Endodermal cell (in vitro differentiated cells): ENCODE measurements at regions not wholly inside any gene's neighbourhood (a gene's known extent, or its start where the extent isn't known, plus 50 kb on each side); places are given as distances from the start of the nearest gene placed in this dataset.

Experiments
- DNase-seq: peaks from one replicate; pipeline ENCODE4 v3.0.0-alpha.2; 2017
- H3K27ac ChIP-seq: 2 replicates; pipeline ENCODE4 v1.5.1; 2013; ENCODE audit warnings: mild to moderate bottlenecking, low read depth, low read length, moderate library complexity
- H3K27me3 ChIP-seq: 2 replicates; pipeline ENCODE4 v1.6.1; 2013; ENCODE audit warnings: mild to moderate bottlenecking, low read length, moderate library complexity; ENCODE audit not compliant: insufficient read depth, control insufficient read depth, poor library complexity, severe bottlenecking
- H3K36me3 ChIP-seq: 2 replicates; pipeline ENCODE4 v1.7.0; 2013; ENCODE audit warnings: mild to moderate bottlenecking, low read length, moderate library complexity; ENCODE audit not compliant: control insufficient read depth, insufficient read depth
- H3K4me1 ChIP-seq: one replicate; pipeline ENCODE4 v1.7.0; 2013; ENCODE audit warnings: low read length; ENCODE audit not compliant: control insufficient read depth, insufficient read depth
- H3K4me3 ChIP-seq: 2 replicates; pipeline ENCODE4 v1.5.1; 2013; ENCODE audit warnings: mild to moderate bottlenecking, low read length, moderate library complexity
- H3K9ac ChIP-seq: 2 replicates; pipeline ENCODE4 v1.6.1; 2013; ENCODE audit warnings: mild to moderate bottlenecking, low read length, moderate library complexity; ENCODE audit not compliant: poor library complexity, severe bottlenecking; ENCODE audit errors: extremely low read depth
- H3K9me3 ChIP-seq: 2 replicates; pipeline ENCODE4 v1.6.1; 2013; ENCODE audit warnings: mild to moderate bottlenecking, low read length, moderate library complexity; ENCODE audit not compliant: control insufficient read depth
- H3K27ac Mint-ChIP-seq: 2 replicates; pipeline ENCODE4 v1.8.0; 2020; ENCODE audit warnings: mixed read lengths
- H3K27me3 Mint-ChIP-seq: 2 replicates; pipeline ENCODE4 v1.8.0; 2021; ENCODE audit warnings: mild to moderate bottlenecking, mixed read lengths; ENCODE audit not compliant: insufficient read depth
- H3K36me3 Mint-ChIP-seq: 2 replicates; pipeline ENCODE4 v1.8.0; 2020; ENCODE audit warnings: low read depth, mixed read lengths
- H3K4me1 Mint-ChIP-seq: 2 replicates; pipeline ENCODE4 v1.8.0; 2020; ENCODE audit warnings: mixed read lengths
- H3K4me3 Mint-ChIP-seq: 2 replicates; pipeline ENCODE4 v1.8.0; 2020; ENCODE audit warnings: mild to moderate bottlenecking, moderate library complexity, mixed read lengths
- H3K9me3 Mint-ChIP-seq: 2 replicates; pipeline ENCODE4 v1.8.0; 2020; ENCODE audit warnings: mild to moderate bottlenecking, mixed read lengths
- CTCF ChIP-seq: fragments of 200-600 bp; sonication (generic); conservative IDR thresholded peaks from 2 replicates; pipeline ENCODE4 v1.5.0; 2021; ENCODE audit warnings: antibody characterized with exemption, mild to moderate bottlenecking
- WGBS, 2 experiments: methylation state at CpG; one replicate each; pipeline versions ENCODE4 v1.1.5 to v1.1.7; 2013; ENCODE audit warnings: missing lambda C conversion rate in 2 of 2, mixed read lengths in 1 of 2; ENCODE audit not compliant: insufficient coverage in 1 of 2, insufficient read length in 1 of 2; 5-methylcytosine and 5-hydroxymethylcytosine counted together

- peaks cover 51% of the 10 kb centered on the region for H3K4me1 Mint-ChIP-seq
- Histone ChIP-seq H3K4me3 (no peak overlapping the region), H3K9ac (no peak overlapping the region), H3K4me1 (no peaks in the 10 kb centered on the region), H3K27ac (no peak overlapping the region), H3K36me3 (no peaks in the 10 kb centered on the region), H3K9me3 (peaks cover 11% of the 10 kb centered on the region), H3K27me3 (no peaks in the 10 kb centered on the region)
- no peak overlapping the region for H3K4me3 Mint-ChIP-seq
- peaks cover 11% of the 10 kb centered on the region for H3K9me3 Mint-ChIP-seq
- H3K27ac Mint-ChIP-seq = no peak overlapping the region
- no peak for DNase-seq
- 83% methylated on average over 2 of the region's 2 CpGs; no CpG with 5 or more reads in 1 of the 2 experiments for WGBS, 2 experiments
- H3K27me3 Mint-ChIP-seq = peaks cover 24% of the 10 kb centered on the region
- TF ChIP-seq CTCF = no peak
- H3K36me3 Mint-ChIP-seq = peaks cover 5% of the 10 kb centered on the region
Measured at GRCh38 chr6:156398966-156399365, 378.2 kb upstream of the ARID1B start.

DNA sequence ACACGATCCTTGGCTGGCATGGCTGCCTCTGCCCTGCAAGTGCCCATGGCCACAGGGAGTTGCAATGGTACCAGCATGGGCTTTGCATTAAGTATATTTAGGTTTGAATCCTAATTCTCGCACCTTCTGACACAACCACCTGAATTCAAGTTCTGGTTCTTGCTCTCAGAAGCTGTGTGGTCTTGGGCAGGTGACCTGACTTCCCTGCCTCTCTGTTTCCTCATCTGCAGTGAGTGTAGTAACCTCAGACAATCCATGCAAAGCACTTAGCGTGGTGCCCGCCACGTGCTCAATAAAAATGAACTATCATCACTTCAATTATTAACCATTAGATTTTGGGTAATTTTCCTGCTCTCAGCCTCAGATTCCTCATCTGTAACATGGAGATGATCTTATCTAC lies 378.8 kb upstream of the ARID1B start:
- Mint-ChIP-seq H3K4me3 (no peak overlapping the region), H3K4me1 (peaks cover 51% of the 10 kb centered on the region), H3K36me3 (peaks cover 5% of the 10 kb centered on the region), H3K27me3 (peaks cover 23% of the 10 kb centered on the region), H3K27ac (no peak overlapping the region), H3K9me3 (peaks cover 7% of the 10 kb centered on the region)
- Histone ChIP-seq H3K4me1 (no peaks in the 10 kb centered on the region), H3K9ac (no peak overlapping the region), H3K4me3 (no peak overlapping the region), H3K27me3 (no peaks in the 10 kb centered on the region), H3K36me3 (no peaks in the 10 kb centered on the region), H3K27ac (no peak overlapping the region), H3K9me3 (peaks cover 5% of the 10 kb centered on the region)
- WGBS, 2 experiments = 88 to 94% methylated on average over 5 of the region's 5 CpGs
- DNase-seq = no peak
- no peak for TF ChIP-seq CTCF

GRCh38 chr6:156396791-156397418 lies 380.3 kb upstream of the ARID1B start:
- Histone ChIP-seq H3K4me3 (no peak overlapping the region), H3K36me3 (no peaks in the 10 kb centered on the region), H3K27ac (no peak overlapping the region), H3K27me3 (no peaks in the 10 kb centered on the region), H3K9me3 (no peaks in the 10 kb centered on the region), H3K4me1 (no peaks in the 10 kb centered on the region), H3K9ac (no peak overlapping the region)
- TF ChIP-seq CTCF = no peak
- Mint-ChIP-seq H3K9me3 (peaks cover 4% of the 10 kb centered on the region), H3K27ac (no peak overlapping the region), H3K4me3 (peak overlapping the region; percentile 35), H3K4me1 (peaks cover 51% of the 10 kb centered on the region), H3K27me3 (peaks cover 24% of the 10 kb centered on the region), H3K36me3 (no peaks in the 10 kb centered on the region)
- WGBS, 2 experiments = 91 to 93% methylated on average over 33 to 45 of the region's 45 CpGs
- peak; percentile 76 for DNase-seq
